GM19455 (cell line): ENCODE measurements at regions not wholly inside any gene's neighbourhood (a gene's known extent, or its start where the extent isn't known, plus 50 kb on each side); places are given as distances from the start of the nearest gene placed in this dataset.

Experiments used
- ATAC-seq: cut with Tn5 transposase; IDR thresholded peaks from one replicate; pipeline ENCODE4 v1.9.1; 2021; ENCODE audit not compliant: unreplicated experiment

GRCh38 chr2:217156801-217157200 is 296.9 kb upstream of the TNP1 start:
- ATAC-seq = no peak

GRCh38 chr2:217154923-217155322 is 295.1 kb upstream of the TNP1 start:
- no peak for ATAC-seq

GRCh38 chr2:217153510-217153909 is 293.6 kb upstream of the TNP1 start:
- ATAC-seq = no peak

- no peak for ATAC-seq
Measured at GRCh38 chr2:217152831-217153230, 293.0 kb upstream of the TNP1 start.

GRCh38 chr2:217151509-217152206 is 291.8 kb upstream of the TNP1 start:
- ATAC-seq = no peak

GRCh38 chr2:217150236-217150635 is 290.4 kb upstream of the TNP1 start:
- ATAC-seq = no peak

- no peak for ATAC-seq
Measured at GRCh38 chr2:217149087-217149660, 289.3 kb upstream of the TNP1 start.

- no peak for ATAC-seq
Measured at GRCh38 chr2:217147818-217148217, 288.0 kb upstream of the TNP1 start.

- no peak for ATAC-seq
Measured at GRCh38 chr2:217146956-217147355, 287.1 kb upstream of the TNP1 start.

GRCh38 chr2:217142649-217143266 is 282.9 kb upstream of the TNP1 start:
- ATAC-seq = no peak

GRCh38 chr2:217138284-217138683 is 278.4 kb upstream of the TNP1 start:
- ATAC-seq = no peak

GRCh38 chr2:217127744-217128143 is 267.9 kb upstream of the TNP1 start:
- ATAC-seq = no peak

- ATAC-seq = no peak
Measured at GRCh38 chr2:217125014-217125413, 265.1 kb upstream of the TNP1 start.

GRCh38 chr2:217124050-217124449 is 264.2 kb upstream of the TNP1 start:
- no peak for ATAC-seq

- no peak for ATAC-seq
Measured at GRCh38 chr2:217121565-217121964, 261.7 kb upstream of the TNP1 start.

- ATAC-seq = no peak
Measured at GRCh38 chr2:217120429-217120828, 260.6 kb upstream of the TNP1 start.

GRCh38 chr2:217118559-217119284 is 258.9 kb upstream of the TNP1 start:
- no peak for ATAC-seq

GRCh38 chr2:217117523-217117922 is 257.7 kb upstream of the TNP1 start:
- no peak for ATAC-seq

GRCh38 chr2:217116610-217117009 is 256.7 kb upstream of the TNP1 start:
- no peak for ATAC-seq

GRCh38 chr2:217114117-217114516 is 254.3 kb upstream of the TNP1 start:
- ATAC-seq = no peak

GRCh38 chr2:217113491-217113890 is 253.6 kb upstream of the TNP1 start:
- no peak for ATAC-seq

GRCh38 chr2:217110550-217110949 is 250.7 kb upstream of the TNP1 start:
- no peak for ATAC-seq
